ENCODE measurements at regions not wholly inside any gene's neighbourhood (a gene's known extent, or its start where the extent isn't known, plus 50 kb on each side); places are given as distances from the start of the nearest gene placed in this dataset.

DNA sequence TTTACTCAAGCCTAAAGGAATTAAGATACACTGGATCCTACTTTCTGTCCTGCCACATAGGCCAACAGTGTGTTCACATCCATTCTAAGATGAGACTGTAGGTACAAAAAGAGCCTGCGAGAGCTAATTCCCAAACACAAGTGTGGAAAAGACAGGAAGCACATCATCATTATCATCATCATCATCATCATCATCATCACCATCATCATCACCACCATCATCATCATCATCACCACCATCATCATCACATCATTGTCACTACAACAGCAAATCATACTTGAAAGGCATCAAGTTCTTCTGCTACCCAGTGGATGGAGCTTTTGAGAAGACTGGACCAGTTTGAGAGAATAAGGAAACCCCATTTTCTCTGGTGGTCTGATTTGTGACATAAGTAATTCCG, 268.1 kb downstream of the HS3ST3A1 start:
- no peak for ATAC-seq (ENCODE audit: low FRiP score)
- DNase-seq (ENCODE audit: low spot score): no peak
- TF ChIP-seq CTCF (IDR thresholded peaks at IDR 0.05): no peak

- no peak for ATAC-seq (ENCODE audit: low FRiP score)
- no peak for TF ChIP-seq CTCF (IDR thresholded peaks at IDR 0.05)
- no peak for DNase-seq (ENCODE audit: low spot score)
These were observed 269.5 kb downstream of the HS3ST3A1 start for GRCh38 chr17:13332207-13332606.

DNA sequence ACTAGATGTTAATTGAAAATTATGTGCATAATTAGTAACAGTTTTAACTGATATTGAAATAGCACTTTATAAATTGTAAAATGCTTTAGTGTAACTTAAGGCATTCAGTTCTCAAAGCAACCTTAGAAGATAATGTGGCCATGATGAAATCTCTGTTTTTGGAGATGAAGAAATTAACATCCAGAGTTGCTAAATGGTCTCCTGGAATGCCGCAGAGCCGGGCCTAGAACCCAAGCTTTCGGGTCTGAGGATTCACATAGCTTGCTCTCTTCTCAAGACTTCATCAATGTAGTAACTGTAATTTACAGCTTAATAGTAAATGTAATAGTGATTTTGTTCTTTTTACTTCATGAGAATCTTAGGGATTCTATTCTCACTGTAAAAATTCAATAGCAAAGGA, 272.3 kb downstream of the HS3ST3A1 start:
- DNase-seq (ENCODE audit: low spot score): no peak
- TF ChIP-seq CTCF (IDR thresholded peaks at IDR 0.05): no peak
- ATAC-seq (ENCODE audit: low FRiP score): no peak

DNA sequence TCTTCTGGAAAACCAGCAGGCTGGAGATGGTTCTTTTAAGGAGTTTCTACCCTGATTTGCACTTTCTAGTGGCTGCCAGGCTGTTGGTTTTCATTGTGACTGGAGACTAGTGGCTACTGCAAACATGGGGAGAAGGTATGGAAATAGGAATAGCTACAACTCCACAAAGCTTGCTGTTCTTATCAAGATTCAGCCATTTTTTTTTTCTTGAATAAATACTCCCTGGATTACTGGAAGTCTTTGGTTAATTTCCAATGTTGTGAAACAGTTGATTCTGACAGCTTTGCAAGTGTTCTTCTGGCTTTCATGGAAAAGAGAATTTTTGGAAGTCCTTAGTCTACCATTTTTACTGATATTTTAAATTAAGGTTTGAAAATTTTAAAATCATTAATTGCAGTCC, 277.7 kb downstream of the HS3ST3A1 start:
- no peak for ATAC-seq (ENCODE audit: low FRiP score)
- no peak for TF ChIP-seq CTCF (IDR thresholded peaks at IDR 0.05)

DNA sequence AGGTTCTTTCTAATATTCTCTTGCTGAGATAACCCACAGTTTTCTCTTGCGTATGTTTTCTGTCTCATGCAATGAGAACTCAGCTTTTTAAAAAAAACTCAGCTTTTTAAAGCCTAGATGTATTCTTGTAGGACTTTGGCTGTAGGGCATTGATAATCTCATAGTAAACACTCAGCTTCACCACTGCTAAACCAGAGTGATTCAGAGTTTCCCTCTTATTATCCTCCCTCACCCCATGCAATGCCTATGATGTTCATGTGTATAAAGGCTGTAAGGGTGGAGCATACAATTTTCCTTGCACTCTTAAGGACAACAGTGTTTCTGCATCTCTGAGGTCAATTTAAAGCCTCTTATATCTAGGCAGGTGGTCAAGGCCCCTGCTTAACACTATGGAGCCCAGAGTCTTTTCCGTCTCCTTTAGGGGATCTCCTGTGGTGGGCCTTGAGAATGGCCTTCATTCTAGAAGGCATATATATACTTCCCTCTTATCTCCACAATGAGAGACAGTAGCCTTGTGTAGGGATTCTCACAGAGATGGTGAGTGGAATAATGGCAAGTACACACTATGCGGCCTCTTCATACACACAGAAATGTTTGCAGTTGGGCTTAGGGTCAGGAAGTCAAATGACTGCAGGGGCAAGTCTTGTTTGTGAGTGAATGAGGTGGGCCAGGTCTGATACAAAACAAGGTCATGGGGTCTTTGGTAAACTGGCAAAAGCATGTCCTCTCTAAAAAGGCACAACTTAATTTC, 279.6 kb downstream of the HS3ST3A1 start:
- no peak for ATAC-seq (ENCODE audit: low FRiP score)
- no peak for DNase-seq (ENCODE audit: low spot score)
- TF ChIP-seq CTCF (IDR thresholded peaks at IDR 0.05): no peak

More for the DNA sequence above, 277.7 kb downstream of the HS3ST3A1 start:
- DNase-seq (ENCODE audit: low spot score): no peak

GRCh38 chr17:13320046-13320785, 281.5 kb downstream of the HS3ST3A1 start:
- DNase-seq (ENCODE audit: low spot score) (no peak), ATAC-seq (ENCODE audit: low FRiP score) (no peak)
- no peak for TF ChIP-seq CTCF (IDR thresholded peaks at IDR 0.05)

- no peak for DNase-seq (ENCODE audit: low spot score)
- no peak for TF ChIP-seq CTCF (IDR thresholded peaks at IDR 0.05)
- no peak for ATAC-seq (ENCODE audit: low FRiP score)
These were observed 285.1 kb downstream of the HS3ST3A1 start for GRCh38 chr17:13316657-13317056.

Data from omental fat pad (tissue), 3 donors.